SK-N-SH (cell line): ENCODE measurements at regions not wholly inside any gene's neighbourhood (a gene's known extent, or its start where the extent isn't known, plus 50 kb on each side); places are given as distances from the start of the nearest gene placed in this dataset.

Experiments used
- CHD2 ChIP-seq: fragments of 150-350 bp; IDR thresholded peaks from 2 replicates; pipeline ENCODE4 v1.6.1; 2018; ENCODE audit warnings: low read length; ENCODE audit not compliant: partially characterized antibody
- TAF1 ChIP-seq: IDR thresholded peaks from 2 replicates; pipeline ENCODE4 v1.6.1; 2012; ENCODE audit warnings: low read depth, mild to moderate bottlenecking, low read length, moderate library complexity, borderline replicate concordance
- TF ChIP-seq, protein P1 (sequence below): fragments of 200-600 bp; sonication (generic); IDR thresholded peaks from 2 replicates; pipeline ENCODE4 v1.6.1; 2017; ENCODE audit warnings: antibody characterized with exemption, mild to moderate bottlenecking, moderate library complexity

DNA sequence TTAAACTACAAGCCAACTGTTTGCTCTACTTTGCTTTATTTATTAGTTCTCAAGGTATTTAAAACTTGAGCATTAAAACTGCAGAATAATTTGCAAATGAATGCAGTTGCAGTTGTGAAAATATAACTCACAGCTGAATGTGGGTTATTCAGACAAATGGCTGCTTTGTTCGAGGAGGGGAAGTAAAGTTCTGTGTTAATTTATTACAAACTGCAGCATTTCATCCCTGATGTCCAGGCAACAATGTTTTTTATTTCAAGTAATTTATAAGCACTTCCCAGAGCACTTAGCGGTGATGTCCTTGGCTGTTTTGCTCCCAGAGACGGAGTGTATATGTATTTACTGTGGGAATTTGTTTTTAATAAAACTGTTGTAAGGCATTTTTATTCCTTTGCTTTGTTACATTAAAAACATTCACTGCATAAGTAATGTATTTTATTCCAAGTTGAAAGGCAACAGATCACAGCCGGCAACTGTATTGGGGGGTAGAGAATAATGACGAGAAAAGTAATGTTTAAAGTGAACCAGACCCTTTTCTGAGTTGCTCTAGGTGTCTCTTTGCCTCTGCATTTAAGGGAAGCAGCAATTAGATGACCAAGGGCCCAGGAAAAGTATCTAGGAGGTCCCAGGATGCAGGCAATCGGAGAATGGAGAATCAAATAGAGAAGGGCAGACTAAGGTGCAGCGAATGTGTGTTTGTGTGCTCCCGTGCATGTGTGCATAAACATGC lies 291.2 kb upstream of the SALL1 start:
- TF ChIP-seq, protein P1, sequence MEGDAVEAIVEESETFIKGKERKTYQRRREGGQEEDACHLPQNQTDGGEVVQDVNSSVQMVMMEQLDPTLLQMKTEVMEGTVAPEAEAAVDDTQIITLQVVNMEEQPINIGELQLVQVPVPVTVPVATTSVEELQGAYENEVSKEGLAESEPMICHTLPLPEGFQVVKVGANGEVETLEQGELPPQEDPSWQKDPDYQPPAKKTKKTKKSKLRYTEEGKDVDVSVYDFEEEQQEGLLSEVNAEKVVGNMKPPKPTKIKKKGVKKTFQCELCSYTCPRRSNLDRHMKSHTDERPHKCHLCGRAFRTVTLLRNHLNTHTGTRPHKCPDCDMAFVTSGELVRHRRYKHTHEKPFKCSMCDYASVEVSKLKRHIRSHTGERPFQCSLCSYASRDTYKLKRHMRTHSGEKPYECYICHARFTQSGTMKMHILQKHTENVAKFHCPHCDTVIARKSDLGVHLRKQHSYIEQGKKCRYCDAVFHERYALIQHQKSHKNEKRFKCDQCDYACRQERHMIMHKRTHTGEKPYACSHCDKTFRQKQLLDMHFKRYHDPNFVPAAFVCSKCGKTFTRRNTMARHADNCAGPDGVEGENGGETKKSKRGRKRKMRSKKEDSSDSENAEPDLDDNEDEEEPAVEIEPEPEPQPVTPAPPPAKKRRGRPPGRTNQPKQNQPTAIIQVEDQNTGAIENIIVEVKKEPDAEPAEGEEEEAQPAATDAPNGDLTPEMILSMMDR = no peak
- TF ChIP-seq TAF1 (no peak), CHD2 (no peak)
